ENCODE measurements at regions not wholly inside any gene's neighbourhood (a gene's known extent, or its start where the extent isn't known, plus 50 kb on each side); places are given as distances from the start of the nearest gene placed in this dataset.

- no peak for DNase-seq (ENCODE audit: low read depth)
- no peak overlapping the region for H3K4me3 ChIP-seq (ENCODE audit: low read depth, low read length)
- no peak for TF ChIP-seq CTCF (conservative IDR thresholded peaks at IDR 0.05; ENCODE audit: low read depth, low read length)
These were observed 452.7 kb upstream of the HS6ST1 start for GRCh38 chr2:128771401-128771800.

- DNase-seq (ENCODE audit: low read depth): no peak
These were observed 454.0 kb upstream of the HS6ST1 start for GRCh38 chr2:128772671-128773070.

GRCh38 chr2:128773641-128774319 lies 455.1 kb upstream of the HS6ST1 start:
- H3K4me3 ChIP-seq (ENCODE audit: low read depth, low read length): no peak overlapping the region
- TF ChIP-seq CTCF (conservative IDR thresholded peaks at IDR 0.05; ENCODE audit: low read depth, low read length): no peak
- no peak for DNase-seq (ENCODE audit: low read depth)

More at GRCh38 chr2:128772671-128773070, 454.0 kb upstream of the HS6ST1 start:
- H3K4me3 ChIP-seq (ENCODE audit: low read depth, low read length): no peak overlapping the region
- no peak for TF ChIP-seq CTCF (conservative IDR thresholded peaks at IDR 0.05; ENCODE audit: low read depth, low read length)

GRCh38 chr2:128774320-128775216 lies 455.9 kb upstream of the HS6ST1 start:
- H3K4me3 ChIP-seq (ENCODE audit: low read depth, low read length): no peak overlapping the region
- DNase-seq (ENCODE audit: low read depth): no peak
- TF ChIP-seq CTCF (conservative IDR thresholded peaks at IDR 0.05; ENCODE audit: low read depth, low read length): no peak

GRCh38 chr2:128775217-128775913 lies 456.7 kb upstream of the HS6ST1 start:
- H3K4me3 ChIP-seq (ENCODE audit: low read depth, low read length): no peak overlapping the region
- no peak for TF ChIP-seq CTCF (conservative IDR thresholded peaks at IDR 0.05; ENCODE audit: low read depth, low read length)
- DNase-seq (ENCODE audit: low read depth): no peak

GRCh38 chr2:128775914-128776285 lies 457.2 kb upstream of the HS6ST1 start:
- no peak overlapping the region for H3K4me3 ChIP-seq (ENCODE audit: low read depth, low read length)
- no peak for DNase-seq (ENCODE audit: low read depth)
- TF ChIP-seq CTCF (conservative IDR thresholded peaks at IDR 0.05; ENCODE audit: low read depth, low read length): no peak

Data from choroid plexus epithelial cell (primary cell).